ENCODE measurements at regions not wholly inside any gene's neighbourhood (a gene's known extent, or its start where the extent isn't known, plus 50 kb on each side); places are given as distances from the start of the nearest gene placed in this dataset.

- ATAC-seq (no peak), DNase-seq (no peak)
Measured at GRCh38 chr13:30359991-30360390, 52.6 kb upstream of the KATNAL1 start.

DNA sequence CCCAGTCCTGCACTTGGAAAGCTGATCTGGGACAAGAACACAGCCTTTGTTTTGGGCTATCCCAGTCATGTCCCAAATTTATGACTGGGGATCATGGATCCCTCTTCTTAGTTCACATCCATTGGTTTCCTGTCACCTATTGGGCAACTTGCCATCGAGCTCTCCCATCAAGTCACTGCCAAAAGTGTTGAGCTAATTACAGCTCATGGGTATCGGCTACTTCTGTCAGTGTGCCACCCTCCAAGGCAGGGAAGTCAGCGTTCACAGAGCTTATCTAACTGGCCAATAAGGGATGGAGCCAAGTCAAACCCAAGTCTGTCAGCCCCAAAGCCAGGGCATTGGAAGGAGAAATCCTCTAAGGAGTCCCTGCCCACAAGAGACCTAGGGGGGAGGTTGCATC is 53.2 kb upstream of the KATNAL1 start:
- no peak for DNase-seq
- no peak for ATAC-seq

DNA sequence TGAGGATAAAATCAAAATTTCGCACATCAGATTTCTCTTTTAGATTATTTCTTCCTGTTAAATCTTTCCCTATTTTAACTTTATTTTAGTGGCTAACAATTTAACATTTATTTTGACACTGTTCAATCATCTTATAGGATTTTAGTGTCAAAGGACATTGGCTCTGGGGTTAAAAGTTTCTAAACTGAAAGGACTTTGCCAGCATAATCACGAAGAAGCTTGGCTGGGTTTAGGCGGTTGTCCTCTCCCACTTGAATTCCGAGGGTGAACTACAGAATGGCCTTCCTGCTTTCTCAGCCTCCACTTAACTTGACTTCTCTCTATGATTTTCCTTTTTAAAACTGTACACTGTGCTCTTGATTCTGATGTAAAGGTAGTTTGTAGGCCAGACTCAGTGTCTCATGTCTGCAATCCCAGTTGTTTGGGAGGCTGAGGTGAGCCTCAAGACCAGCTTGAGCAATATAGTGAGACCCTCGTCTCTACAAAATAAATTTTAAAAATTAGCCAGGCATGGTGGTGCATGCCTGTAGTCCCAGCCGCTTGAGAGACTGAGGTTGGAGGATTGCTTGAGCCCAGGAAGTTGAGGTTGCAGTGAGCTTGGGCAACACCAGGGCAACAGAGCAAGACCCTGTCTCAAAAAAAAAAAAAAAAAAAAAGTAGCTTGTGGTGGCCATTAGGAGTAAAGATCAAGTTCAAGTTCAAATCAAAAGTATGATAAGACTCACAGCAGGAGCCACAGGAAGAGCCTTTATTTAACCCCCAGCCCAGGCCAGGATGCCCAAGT is 54.8 kb upstream of the KATNAL1 start:
- ATAC-seq (no peak), DNase-seq (no peak)

DNA sequence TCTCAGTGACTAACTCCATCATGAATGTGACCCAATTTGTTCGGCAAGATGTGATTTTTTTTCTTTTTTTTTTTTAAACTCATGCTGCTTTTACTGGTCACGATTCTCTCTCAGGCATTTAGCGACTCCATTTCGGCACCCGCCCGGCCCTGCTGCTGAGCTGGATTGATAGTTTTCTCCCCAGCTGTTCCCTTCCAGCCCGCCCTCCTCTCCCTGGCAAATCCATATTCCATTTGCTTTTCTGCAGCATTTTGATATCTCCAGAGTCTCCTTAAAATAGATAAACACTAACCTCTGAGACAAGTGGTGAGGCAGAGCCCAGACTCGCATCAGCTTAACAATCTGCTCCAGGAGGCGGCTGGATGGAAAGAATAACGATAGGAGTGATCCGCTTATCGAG is 55.5 kb upstream of the KATNAL1 start:
- DNase-seq: no peak
- no peak for ATAC-seq

DNA sequence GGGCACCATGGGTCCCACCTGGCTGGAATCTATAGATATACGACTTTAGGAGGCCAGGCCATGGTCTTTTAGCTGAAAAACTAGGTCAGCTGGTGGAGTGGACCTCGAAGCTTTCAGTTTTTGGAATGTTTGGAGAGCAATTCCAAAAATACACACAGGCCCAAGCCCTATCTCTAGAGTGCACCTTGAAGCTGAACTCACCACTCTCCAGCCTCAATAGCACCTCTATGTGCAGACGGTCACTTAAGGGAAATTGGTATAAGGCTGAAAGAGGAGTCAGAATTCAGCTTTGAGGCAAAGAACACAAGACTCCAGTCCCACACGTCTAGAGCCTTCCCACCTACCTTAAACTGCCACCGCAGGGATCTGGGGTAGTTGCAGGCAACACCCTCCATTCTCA is 56.4 kb upstream of the KATNAL1 start:
- DNase-seq: no peak

DNA sequence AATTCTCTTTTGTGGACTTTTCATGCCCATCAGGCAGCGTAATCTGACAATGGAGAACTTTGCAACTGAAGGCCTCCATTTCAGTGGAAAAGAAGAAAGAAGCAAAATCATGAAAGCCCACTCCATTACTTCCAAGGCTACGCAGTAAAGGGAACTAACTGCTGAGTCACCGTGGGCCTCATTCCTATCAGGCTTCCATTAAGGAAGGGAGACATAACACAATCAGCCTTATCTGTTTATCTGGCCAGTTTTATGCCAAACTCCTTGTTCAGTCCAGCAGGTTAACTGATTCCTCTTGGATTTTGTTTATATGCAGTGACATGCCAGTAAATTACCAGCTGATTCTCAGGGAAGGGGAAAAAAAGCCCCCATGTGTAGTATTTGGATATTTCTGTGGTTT is 56.8 kb upstream of the KATNAL1 start:
- no peak for DNase-seq

More for the DNA sequence above, 56.4 kb upstream of the KATNAL1 start:
- ATAC-seq: no peak

GRCh38 chr13:30364876-30365275 is 57.4 kb upstream of the UBE2L5 start:
- no peak for ATAC-seq
- no peak for DNase-seq

More for the DNA sequence above, 56.8 kb upstream of the KATNAL1 start:
- no peak for ATAC-seq

DNA sequence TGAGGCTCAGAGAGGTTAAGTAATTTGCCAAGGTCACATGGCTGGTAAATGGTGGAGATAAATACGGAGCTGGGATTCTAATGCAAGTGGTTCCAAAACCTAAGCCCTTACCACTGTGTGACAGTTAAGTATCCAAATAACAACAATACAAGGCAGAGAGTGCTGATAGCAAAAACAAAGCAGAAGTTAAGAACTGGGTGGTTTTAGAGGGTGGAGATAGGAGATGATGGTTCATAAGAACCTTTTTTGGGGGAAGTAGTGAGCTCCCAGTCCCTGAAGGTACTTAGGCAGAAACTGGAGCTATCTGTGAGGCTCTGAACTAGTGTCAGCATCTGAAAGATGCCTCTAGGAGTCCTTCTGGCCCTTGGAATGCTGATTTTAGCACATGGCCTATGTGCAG is 56.2 kb upstream of the UBE2L5 start:
- DNase-seq (no peak), ATAC-seq (no peak)

- ATAC-seq: no peak
- DNase-seq: no peak
Measured at GRCh38 chr13:30367296-30367695, 55.0 kb upstream of the UBE2L5 start.

- ATAC-seq: no peak
- DNase-seq: no peak
Measured at GRCh38 chr13:30370146-30370545, 52.1 kb upstream of the UBE2L5 start.

GRCh38 chr13:30370916-30371521 is 51.3 kb upstream of the UBE2L5 start:
- ATAC-seq: no peak
- DNase-seq: no peak

DNA sequence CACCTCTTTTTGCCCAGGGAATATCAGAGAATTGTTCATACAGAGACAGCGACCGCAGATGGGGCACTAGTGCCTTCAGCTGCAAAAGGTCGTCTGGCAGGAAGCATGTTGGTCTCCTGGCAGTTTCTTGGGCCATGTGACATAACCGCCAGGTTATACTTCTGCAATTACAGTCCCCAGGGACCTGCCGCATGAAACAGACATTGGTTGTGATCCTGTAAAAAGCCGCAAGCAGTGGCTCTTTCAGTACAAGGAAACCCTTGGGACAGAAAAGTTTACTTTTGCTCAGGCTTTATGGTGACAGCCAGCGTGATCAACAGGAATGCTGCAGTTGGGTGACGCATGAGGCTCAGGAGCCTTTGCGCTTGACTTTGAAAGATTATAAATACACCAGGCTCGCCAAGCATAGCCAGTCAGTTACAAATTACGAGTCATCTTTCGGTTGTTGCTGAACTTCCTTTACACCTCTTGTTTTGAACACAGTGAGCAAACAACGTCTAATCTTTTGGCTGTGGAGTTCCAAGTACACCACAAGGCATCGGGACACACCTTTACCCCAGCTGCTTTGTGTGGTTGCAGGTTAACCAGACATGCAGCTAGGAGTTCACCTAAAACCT is 50.5 kb upstream of the UBE2L5 start:
- peak; percentile 78 for ATAC-seq

More for the DNA sequence above, 50.5 kb upstream of the UBE2L5 start:
- DNase-seq: peak; percentile 64

Measured in stimulated activated naive CD8-positive, alpha-beta T cell treated with anti-CD3 and anti-CD28 coated beads, Interleukin-15, Interleukin-2, amounts not matched to agents 100 U/mL and 50 U/mL, for 24 hours (primary cell).